NCI-H69 (cell line): ENCODE measurements at regions not wholly inside any gene's neighbourhood (a gene's known extent, or its start where the extent isn't known, plus 50 kb on each side); places are given as distances from the start of the nearest gene placed in this dataset.

Experiments used
- DNase-seq: peaks from one replicate; lab custom pipeline; 2025; lab: John Stamatoyannopoulos, UW

DNA sequence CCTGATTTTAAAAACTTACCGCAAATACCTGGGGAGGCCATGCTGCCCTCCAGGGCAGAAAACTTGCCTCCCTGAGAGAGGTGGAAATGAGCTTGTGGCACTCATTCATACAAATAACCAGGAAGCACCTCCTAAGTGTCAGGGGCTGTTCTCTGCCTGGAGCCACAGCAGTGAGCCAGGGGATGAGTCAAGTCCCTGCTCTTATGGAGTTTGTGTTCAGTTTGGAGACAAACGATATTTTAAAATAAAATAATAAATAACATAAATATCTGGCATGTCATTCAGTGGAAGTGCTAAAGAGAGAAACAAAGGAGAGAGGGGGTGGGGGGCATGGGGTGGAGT is 313.8 kb downstream of the C16orf95 start:
- no peak for DNase-seq

DNA sequence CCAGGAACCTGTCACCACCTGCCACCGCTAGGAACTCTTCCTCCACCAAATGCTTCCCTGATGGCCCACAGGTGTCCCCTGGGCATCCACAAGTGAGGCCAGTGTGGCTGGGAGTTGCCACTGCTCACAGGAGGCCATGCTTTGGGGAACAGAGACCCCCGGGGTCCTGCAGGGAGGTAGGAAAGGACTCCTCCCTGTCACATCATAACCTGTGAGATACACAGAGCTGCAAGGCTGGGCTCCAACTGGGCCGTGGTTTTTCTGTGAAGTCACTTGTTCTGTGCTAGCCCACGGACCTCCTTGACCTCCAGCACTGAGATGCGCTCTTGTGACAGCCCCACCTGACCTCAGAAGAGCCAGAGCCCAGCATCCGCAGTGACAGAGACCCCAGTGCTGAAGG is 311.2 kb downstream of the C16orf95 start:
- no peak for DNase-seq

DNA sequence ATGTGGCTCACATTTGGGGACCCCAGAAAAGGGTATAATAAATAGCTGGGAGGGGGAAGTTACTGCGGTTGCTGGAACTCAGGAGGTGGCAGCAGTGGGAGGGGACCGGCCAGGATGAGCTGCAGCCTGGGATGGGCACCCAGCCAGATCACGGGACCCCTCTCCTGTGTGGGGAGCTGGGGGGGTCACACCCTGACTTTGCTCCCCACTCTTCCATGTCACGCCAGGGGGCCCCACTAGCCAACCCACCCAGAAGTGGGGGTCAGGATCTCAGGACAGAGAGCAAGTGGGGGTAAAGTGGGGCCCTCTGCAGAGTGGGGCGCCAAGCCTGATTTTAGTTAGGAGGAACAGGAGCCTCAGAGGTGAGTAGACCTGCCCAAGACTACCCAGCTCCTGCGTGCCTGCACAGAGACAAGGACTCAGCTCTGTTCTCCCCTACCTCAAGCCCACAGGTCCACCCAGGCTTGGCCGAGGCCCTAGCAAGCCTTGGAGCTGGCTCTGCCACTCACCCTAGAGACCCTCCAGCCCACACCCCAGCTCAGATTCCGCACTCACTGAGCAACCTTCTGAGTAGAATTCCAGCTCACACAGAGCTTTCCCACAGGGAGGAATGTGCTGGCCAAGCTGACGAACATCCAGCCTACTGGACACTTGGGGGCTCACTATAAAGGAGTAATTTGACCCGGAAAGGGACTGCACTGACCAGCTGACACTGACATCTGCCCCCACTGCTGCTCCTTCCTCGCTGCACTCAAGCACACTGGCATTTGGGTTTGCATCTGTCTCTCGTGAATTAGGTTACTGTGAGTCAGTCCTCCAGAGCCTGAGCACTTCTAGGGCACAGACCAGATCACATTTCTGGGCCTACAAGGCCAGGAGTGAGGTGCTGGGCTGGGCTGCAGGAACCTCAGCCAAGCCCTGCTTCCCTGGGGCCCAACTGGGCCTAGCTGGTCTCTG is 310.1 kb downstream of the C16orf95 start:
- no peak for DNase-seq

DNA sequence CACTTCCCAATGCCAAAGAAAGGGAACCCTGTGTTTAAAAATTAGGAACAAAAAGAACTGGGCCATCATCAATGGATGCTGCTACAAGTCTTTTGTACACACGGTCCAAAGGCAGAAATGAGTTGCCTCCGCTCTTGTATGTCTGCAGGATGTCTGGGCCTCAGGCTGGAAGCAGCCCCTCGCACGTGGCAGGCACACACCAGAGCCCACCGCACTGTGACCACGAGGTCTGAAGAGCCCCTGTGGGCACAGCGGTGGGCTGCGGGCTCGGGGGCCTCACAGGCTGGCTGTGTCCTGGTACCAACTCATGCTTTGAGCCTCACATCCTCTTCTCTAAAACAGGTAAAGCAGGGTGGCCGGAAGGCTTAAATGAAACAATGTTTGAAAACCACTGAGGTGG is 309.3 kb downstream of the C16orf95 start:
- no peak for DNase-seq

DNA sequence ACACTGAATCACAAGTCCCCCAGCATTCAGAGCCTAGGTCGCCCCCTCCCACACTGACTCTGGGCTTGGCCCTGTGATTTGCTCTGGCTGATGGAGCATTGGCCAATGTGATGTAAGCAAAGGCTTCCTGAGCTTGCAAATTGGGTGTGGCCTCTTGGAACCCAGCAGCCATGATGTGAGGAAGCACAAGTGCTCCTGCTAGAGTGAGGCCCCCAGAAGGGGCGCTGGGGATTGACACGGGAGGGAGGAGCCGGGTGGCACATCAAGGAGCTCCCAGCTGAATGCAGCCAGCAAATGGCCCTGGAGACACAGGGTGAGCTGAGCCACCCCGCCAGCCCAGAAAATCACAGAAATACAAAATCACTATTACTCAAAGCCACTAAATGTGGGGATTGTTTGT is 308.5 kb downstream of the C16orf95 start:
- no peak for DNase-seq

DNA sequence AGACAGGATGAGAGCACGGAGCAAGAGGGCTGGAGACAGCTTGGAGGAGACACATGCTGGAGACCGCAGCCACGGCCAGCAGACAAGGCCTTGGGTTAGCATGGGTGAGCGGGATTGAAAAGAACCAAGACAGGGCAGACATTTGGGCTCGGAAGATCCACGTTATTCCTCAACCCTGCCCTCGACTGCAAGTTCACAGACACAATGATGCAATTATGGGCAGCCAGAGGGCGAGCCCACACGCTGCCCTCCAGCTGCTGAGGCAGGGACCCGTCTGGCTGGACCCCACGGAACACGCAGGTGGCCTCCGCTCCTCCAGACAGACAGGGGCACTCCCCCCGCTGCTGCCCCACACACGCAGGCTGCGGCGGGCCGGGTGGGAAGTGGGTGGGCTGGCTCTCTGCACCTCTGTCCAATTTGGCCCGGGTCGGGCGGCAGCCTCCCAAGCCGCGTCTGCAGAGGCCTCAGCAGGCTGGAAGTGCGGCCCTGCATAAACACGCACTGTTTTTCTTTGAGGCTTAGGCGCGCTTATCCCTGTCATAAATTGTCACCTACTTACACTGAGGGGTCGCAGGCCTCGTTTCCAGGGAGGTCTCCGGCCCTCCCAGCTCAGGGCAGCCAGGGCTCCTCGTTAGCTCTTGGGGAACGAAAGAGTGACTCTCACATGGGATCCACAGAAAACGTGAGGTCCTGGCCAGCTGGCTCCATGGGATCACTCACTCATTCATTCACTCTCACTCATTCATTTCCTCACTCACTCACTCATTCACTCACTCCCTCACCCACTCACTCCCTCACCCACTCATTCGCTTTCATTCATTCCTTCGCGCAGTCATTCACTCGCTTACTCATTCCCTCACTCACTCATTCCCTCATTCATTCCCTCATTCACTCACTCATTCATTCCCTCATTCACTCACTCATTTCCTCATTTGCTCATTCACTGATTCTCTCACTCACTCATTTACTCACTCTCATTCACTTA is 303.9 kb downstream of the C16orf95 start:
- DNase-seq, result no peak

DNA sequence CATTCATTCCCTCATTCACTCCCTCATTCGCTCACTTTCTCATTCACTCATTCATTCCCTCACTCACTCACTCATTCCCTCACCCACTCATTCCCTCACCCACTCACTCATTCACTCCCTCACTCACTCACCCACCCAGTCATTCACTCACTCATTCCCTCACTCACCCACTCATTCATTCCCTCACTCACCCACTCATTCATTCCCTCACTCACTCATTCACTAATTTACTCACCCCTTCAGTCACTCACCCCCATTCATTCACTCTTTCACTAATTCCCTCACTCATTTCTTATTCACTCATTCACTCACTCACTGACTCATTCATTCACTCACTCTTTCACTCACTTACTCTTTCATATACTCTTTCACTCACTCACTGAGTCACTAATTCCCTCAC is 303.1 kb downstream of the C16orf95 start:
- no peak for DNase-seq

GRCh38 chr16:87015021-87015420 is 302.2 kb downstream of the C16orf95 start:
- DNase-seq, result no peak

DNA sequence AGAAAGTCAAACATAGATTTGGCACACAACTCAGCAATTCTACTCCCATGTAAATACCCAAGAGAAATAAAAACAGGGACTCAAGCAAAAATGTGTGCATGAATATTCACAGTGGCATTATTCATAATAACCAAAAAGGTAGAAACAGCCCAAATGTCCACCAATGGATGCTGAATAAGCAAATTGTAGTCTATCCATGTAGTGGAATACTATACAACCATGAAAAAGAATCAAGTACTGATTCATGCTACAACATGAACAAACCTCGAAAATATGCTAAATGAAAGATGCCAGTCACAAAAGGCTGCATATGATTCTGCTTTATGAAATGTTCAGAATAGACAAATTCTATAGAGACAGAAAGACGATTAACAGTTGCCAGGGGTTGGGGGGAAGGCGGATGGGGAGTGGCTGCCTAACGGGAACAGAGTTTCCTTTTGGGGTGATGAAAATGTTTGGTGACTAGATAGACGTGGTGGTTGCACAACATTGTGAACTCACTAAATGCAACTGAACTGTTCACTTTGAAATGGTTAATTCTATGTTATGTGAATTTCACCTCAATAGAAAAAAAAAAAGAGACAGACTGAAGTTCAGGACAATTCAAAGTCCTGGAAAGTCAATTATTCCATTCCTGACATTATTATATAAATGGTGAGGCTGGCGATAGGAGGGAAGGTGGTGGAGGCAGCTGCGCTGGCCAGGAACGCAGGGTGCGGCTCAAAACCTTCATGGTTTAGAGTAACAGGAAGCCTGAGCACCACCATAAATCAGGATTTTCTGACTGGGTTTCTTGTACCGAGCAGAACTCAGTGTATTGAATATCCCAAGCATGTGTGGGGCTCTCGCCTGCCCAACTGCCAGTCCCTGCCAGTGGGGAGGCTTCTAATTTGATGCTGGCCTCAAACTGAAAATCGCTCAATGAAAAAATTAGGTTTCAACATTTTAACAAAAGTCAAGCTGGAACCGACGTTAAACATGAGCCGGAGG is 300.9 kb downstream of the C16orf95 start:
- no peak for DNase-seq

DNA sequence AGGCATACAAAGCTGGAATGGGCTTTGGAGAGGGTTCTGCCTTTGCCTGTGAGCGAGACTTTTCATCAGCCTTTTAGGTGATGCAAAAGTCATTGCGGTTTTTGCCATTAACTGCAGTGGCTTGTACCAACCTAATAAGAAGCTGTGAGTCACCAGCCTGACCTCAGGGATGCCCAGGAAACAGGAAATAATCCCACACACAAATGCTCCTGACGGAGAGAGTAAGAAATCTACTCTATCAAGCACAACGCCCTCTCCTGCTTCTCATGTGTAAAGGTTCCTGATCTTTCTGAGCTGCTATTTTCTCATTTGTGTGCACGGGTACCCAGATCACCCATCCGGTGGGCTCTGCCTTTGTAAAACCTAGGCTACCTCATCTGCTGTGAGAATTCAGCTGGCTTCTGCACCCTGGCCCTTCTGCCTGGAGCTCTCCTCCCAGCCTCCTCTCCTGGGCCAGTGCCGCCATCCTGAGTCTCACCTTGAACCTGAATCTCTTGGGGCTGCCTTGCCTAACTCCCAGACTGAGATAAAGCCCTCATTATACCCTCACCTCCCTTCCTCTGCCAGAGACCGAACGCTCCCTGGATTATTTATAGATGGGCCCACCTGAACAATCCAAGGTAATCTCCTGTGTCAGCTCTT is 299.7 kb downstream of the C16orf95 start:
- DNase-seq, result no peak

DNA sequence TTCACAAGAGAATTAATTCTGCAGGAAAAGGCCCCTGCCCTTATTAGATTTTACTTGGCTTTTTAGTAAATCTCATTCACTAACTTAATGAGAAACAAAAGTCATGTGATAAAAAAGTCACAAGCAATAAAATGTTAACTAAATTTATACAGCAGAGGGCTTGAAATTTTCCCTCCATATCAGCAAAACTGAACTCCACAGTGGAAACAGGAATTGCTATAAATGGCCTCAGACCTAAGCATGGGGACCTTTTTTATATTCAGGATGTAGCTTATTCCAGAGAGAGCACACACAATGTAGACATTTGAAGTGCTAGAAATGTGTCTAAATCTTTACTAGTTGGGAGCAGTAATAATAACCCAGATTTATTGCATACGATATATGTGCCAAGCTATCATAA is 291.5 kb downstream of the C16orf95 start:
- DNase-seq, result no peak

GRCh38 chr16:87027056-87027616 is 290.1 kb downstream of the C16orf95 start:
- no peak for DNase-seq

- DNase-seq, result no peak
These were observed 288.5 kb downstream of the C16orf95 start for GRCh38 chr16:87028481-87029320.

GRCh38 chr16:87032554-87032953 is 284.6 kb downstream of the C16orf95 start:
- DNase-seq, result no peak

DNA sequence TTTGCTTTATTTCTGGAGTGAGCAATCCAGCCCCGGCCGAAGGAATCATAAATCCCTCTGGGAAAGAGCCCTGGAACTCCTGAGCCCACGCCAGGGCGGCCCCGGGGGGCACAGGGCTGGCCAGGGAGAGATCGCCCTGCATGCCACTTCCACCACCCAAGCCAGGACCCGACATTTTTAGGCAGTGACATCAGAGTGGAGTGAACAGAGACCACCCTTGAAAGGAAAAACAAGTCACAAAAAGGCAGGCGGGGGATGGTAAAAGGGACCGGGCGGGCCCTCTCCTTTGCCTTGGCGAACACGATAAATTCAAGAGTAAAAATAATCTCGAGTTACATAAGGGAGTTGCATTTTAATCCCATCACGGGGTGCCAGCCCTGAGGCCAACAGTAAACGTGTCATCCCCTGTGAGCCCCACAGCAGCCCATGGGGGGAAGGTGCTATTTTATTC is 284.1 kb downstream of the C16orf95 start:
- DNase-seq, result no peak

- no peak for DNase-seq
These were observed 283.5 kb downstream of the C16orf95 start for GRCh38 chr16:87033541-87034300.

GRCh38 chr16:87034317-87034716 is 282.9 kb downstream of the C16orf95 start:
- no peak for DNase-seq

DNA sequence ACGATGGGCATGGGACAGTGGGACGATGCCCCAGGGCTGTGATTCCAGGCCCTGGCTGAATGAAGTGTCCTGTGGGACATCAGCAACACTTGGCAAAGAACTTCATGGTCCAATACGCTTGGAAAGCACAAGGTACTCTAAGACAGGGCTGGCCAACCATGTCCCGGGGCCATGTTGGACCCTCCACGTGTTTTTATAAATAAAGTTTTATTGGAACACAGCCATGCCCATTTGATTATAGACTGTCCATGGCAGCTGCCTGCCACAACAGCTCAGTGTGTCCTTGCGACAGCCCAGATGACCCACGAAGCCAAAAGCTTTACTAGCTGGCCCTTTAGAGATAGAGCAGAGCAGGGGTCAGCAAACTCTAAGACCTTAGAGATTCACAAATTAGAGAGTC is 282.1 kb downstream of the C16orf95 start:
- no peak for DNase-seq

- DNase-seq, result no peak
These were observed 280.2 kb downstream of the C16orf95 start for GRCh38 chr16:87037012-87037411.
